ENCODE measurements at regions not wholly inside any gene's neighbourhood (a gene's known extent, or its start where the extent isn't known, plus 50 kb on each side); places are given as distances from the start of the nearest gene placed in this dataset.

GRCh38 chr3:44070841-44071546, 170.7 kb upstream of the TOPAZ1 start:
- Histone ChIP-seq H3K27ac (ENCODE audit: insufficient read depth, low read length) (no peak overlapping the region), H4K20me1 (ENCODE audit: insufficient read depth, low read length) (no peaks in the 10 kb centered on the region), H2AK5ac (ENCODE audit: low read depth, low read length) (no peak overlapping the region), H4K5ac (ENCODE audit: low read depth, low read length) (no peak overlapping the region), H3K14ac (replicated peaks; ENCODE audit: low read depth, low read length) (no peak overlapping the region), H2BK20ac (ENCODE audit: low read depth, low read length) (no peak overlapping the region), H2AK9ac (replicated peaks; ENCODE audit: low read depth, low read length, poor library complexity) (no peak overlapping the region), H3K36me3 (ENCODE audit: control insufficient read depth, insufficient read depth, low read length) (no peaks in the 10 kb centered on the region), H3K9ac (ENCODE audit: low read depth, low read length) (no peak overlapping the region), H3K9me1 (ENCODE audit: insufficient read depth, low read length) (no peaks in the 10 kb centered on the region), H2AFZ (replicated peaks; ENCODE audit: low read length, poor library complexity) (no peak overlapping the region), H2BK15ac (ENCODE audit: low read depth, low read length) (no peak overlapping the region), H3K23ac (ENCODE audit: low read depth, low read length) (no peak overlapping the region), H3K4me2 (ENCODE audit: low read depth, low read length) (no peak overlapping the region), H3K56ac (ENCODE audit: extremely low read depth, insufficient read depth, low read length) (no peak overlapping the region), H3K4me1 (ENCODE audit: control insufficient read depth, insufficient read depth, low read length) (no peaks in the 10 kb centered on the region), H3K4me3 (ENCODE audit: insufficient read depth, low read depth, low read length) (no peak overlapping the region), H4K91ac (ENCODE audit: insufficient read depth, low read depth, low read length) (no peak overlapping the region), H3K27me3 (ENCODE audit: control insufficient read depth, insufficient read depth, low read length) (peaks cover 17% of the 10 kb centered on the region), H3K79me1 (ENCODE audit: low read depth in 1 of 2, low read length in 2 of 2) (no peaks in the 10 kb centered on the region), H2BK120ac (ENCODE audit: low read depth, low read length) (no peak overlapping the region), H4K8ac (ENCODE audit: low read depth in 2 of 2, low read length in 2 of 2) (no peak overlapping the region), H3K9me3 (ENCODE audit: control insufficient read depth, insufficient read depth, low read length) (no peaks in the 10 kb centered on the region), H3K18ac (ENCODE audit: low read depth, low read length) (no peak overlapping the region), H3K4ac (ENCODE audit: low read depth, low read length) (no peak overlapping the region), H2BK5ac (ENCODE audit: low read depth, low read length, poor library complexity, severe bottlenecking) (no peak overlapping the region)
- DNase-seq: no peak
- POLR2A ChIA-PET (ENCODE audit: unreplicated experiment): no interaction called here
- dilution Hi-C loops (cut with HindIII; ENCODE audit: low sequenced_read_pairs, unreplicated experiment) (no loop called here), intact Hi-C loops (cut with micrococcal nuclease) (no loop called here), in situ Hi-C loops (cut with MboI; ENCODE audit: low sequenced_read_pairs) (no loop called here)
- CTCF ChIA-PET: no interaction called here
- BruUV-seq (replicated peaks): no TSS peak
- ATAC-seq (ENCODE audit: low read depth): no peak
- WGBS, 2 experiments (ENCODE audit: extremely low coverage in 2 of 2, insufficient read length in 1 of 2): 67% methylated on average over 1 of the region's 8 CpGs; no CpG with 5 or more reads in 1 of the 2 experiments
- TF ChIP-seq USF2 (IDR thresholded peaks at IDR 0.05; ENCODE audit: low read depth, low read length) (no peak), MAFK (IDR thresholded peaks at IDR 0.05; ENCODE audit: low read depth, low read length) (no peak), RFX5 (IDR thresholded peaks at IDR 0.05; ENCODE audit: low read depth, low read length) (no peak), FOS (IDR thresholded peaks at IDR 0.05; ENCODE audit: low read depth, low read length) (no peak), SMC3 (IDR thresholded peaks at IDR 0.05; ENCODE audit: low read depth, low read length) (no peak), CTCF (conservative IDR thresholded peaks at IDR 0.05; ENCODE audit: low read depth, low read length) (no peak), BHLHE40 (IDR thresholded peaks at IDR 0.05; ENCODE audit: low read depth, low read length) (no peak), MXI1 (IDR thresholded peaks at IDR 0.05; ENCODE audit: borderline replicate concordance, low read depth, low read length) (no peak), POLR2A (IDR thresholded peaks at IDR 0.05; ENCODE audit: low read depth, low read length) (no peak), ELK1 (IDR thresholded peaks at IDR 0.05; ENCODE audit: borderline replicate concordance, low read depth, low read length) (no peak), CEBPB (IDR thresholded peaks at IDR 0.05; ENCODE audit: low read depth, low read length) (no peak), CHD1 (IDR thresholded peaks at IDR 0.05; ENCODE audit: low read depth, low read length) (no peak), RCOR1 (IDR thresholded peaks at IDR 0.05; ENCODE audit: insufficient replicate concordance, low read length) (no peak), NFE2L2 (IDR thresholded peaks at IDR 0.05; ENCODE audit: low read depth, low read length) (no peak), RAD21 (IDR thresholded peaks at IDR 0.05; ENCODE audit: low read length) (no peak), MAZ (IDR thresholded peaks at IDR 0.05; ENCODE audit: borderline replicate concordance, low read depth, low read length) (no peak)

Data from IMR-90 (cell line).